AG09309 (cell line): ENCODE measurements at regions not wholly inside any gene's neighbourhood (a gene's known extent, or its start where the extent isn't known, plus 50 kb on each side); places are given as distances from the start of the nearest gene placed in this dataset.

ENCODE experiments used
- DNase-seq: peaks from one replicate; pipeline ENCODE4 v3.0.0-alpha.2; 2010; ENCODE audit warnings: low read depth
- H3K4me3 ChIP-seq: 2 replicates; pipeline ENCODE4 v1.5.1; 2011; ENCODE audit warnings: mild to moderate bottlenecking, low read depth, low read length, moderate library complexity; ENCODE audit not compliant: control insufficient read depth
- CTCF ChIP-seq: IDR thresholded peaks from 2 replicates; pipeline ENCODE4 v1.5.1; 2011; ENCODE audit warnings: mild to moderate bottlenecking, low read depth, low read length, inconsistent platforms; ENCODE audit not compliant: insufficient read depth, control insufficient read depth; ENCODE audit errors: missing control alignments

- H3K4me3 ChIP-seq = no peak overlapping the region
- DNase-seq = no peak
- no peak for TF ChIP-seq CTCF
Observed at GRCh38 chr2:9077691-9078090, 74.2 kb upstream of the MBOAT2 start.

- TF ChIP-seq CTCF = no peak
Observed at GRCh38 chr2:9076755-9077154, 73.3 kb upstream of the MBOAT2 start.

GRCh38 chr2:9076210-9076609 lies 72.7 kb upstream of the MBOAT2 start:
- no peak for TF ChIP-seq CTCF
- no peak for DNase-seq
- no peak overlapping the region for H3K4me3 ChIP-seq

More at GRCh38 chr2:9076755-9077154, 73.3 kb upstream of the MBOAT2 start:
- H3K4me3 ChIP-seq = no peak overlapping the region
- DNase-seq = no peak

GRCh38 chr2:9074930-9075329 lies 71.4 kb upstream of the MBOAT2 start:
- no peak for DNase-seq
- H3K4me3 ChIP-seq = no peak overlapping the region
- TF ChIP-seq CTCF = no peak

- H3K4me3 ChIP-seq = no peak overlapping the region
- no peak for TF ChIP-seq CTCF
- no peak for DNase-seq
Observed at GRCh38 chr2:9071584-9072124, 68.2 kb upstream of the MBOAT2 start.

GRCh38 chr2:9071032-9071431 lies 67.5 kb upstream of the MBOAT2 start:
- DNase-seq = no peak

More at GRCh38 chr2:9071032-9071431, 67.5 kb upstream of the MBOAT2 start:
- no peak for TF ChIP-seq CTCF
- H3K4me3 ChIP-seq = no peak overlapping the region
